Pancreas (tissue), 10 donors: ENCODE measurements at regions not wholly inside any gene's neighbourhood (a gene's known extent, or its start where the extent isn't known, plus 50 kb on each side); places are given as distances from the start of the nearest gene placed in this dataset.

ENCODE experiments used
- ATAC-seq, 4 donors: fragments of 200-7000 bp; cut with Tn5 transposase; one replicate each; pipeline versions ENCODE4 v1.8.0 to v1.9.1; 2020; ENCODE audit warnings: mild to moderate bottlenecking in 4 of 4, moderate library complexity in 4 of 4
- DNase-seq, 6 donors: peaks; one replicate each; pipeline ENCODE4 v3.0.0-alpha.2; 2020
- FAIRE-seq: peaks from 2 replicates; lab custom pipeline; 2012; peaks lifted over from hg19 to GRCh38; lab: Jason Lieb, UNC
- H3K27ac ChIP-seq, 4 donors: fragments of 200-600 bp; sonication (generic); 1 replicate in 3 of 4; 2 replicates in 1 of 4; pipeline versions ENCODE4 v1.5.0 to v1.8.0; 2020
- H3K27me3 ChIP-seq, 4 donors: fragments of 200-600 bp; one replicate each; pipeline ENCODE4 v1.8.0; 2021
- H3K36me3 ChIP-seq, 3 donors: fragments of 200-600 bp; sonication (generic) in 1 of 3; one replicate each; pipeline versions ENCODE4 v1.5.0 to v1.8.0; 2020 to 2021
- H3K4me1 ChIP-seq, 3 donors: fragments of 200-600 bp; one replicate each; pipeline ENCODE4 v1.8.0; 2021
- H3K4me3 ChIP-seq, 4 donors: fragments of 200-600 bp; sonication (generic) in 2 of 4; one replicate each; pipeline versions ENCODE4 v1.5.0 to v1.8.0; 2020 to 2021
- H3K9me3 ChIP-seq, 4 donors: fragments of 200-600 bp; one replicate each; pipeline ENCODE4 v1.8.0; 2021
- WGBS, 2 donors: extraction: QIAGEN DNeasy Blood & Tissue Kit; methylation state at CpG; one replicate each; pipeline ENCODE4 v1.1.7; 2013; 5-methylcytosine and 5-hydroxymethylcytosine counted together
- intact Hi-C, 3 donors: fragments of 100-400 bp; cut with DNase I; formaldehyde crosslinking; loops; one replicate each; pipeline versions ENCODE4 v1.11.1 to v1.14.2; 2022
- TF ChIP-seq, protein P1 (sequence below), 4 donors: fragments of 200-600 bp; sonication (generic) in 3 of 4; IDR thresholded peaks; one replicate each; pipeline versions ENCODE4 v1.5.0 to v1.8.0; 2021; ENCODE audit warnings: antibody characterized with exemption in 4 of 4
- donor health status: healthy with polysubstance abuse.
- donor health status: DM: no; HTN: no; CAD: no; lungs with moderate emphysema.
- donor health status: DM: no; HTN: no; CAD: no.
- donor health status: control.
- donor health status: control.
- donor health status: Bipolar disorder and iron deficiency.
- donor health status: DM: yes; HTN: yes; CAD: no.
- donor health status: DM: no; HTN: no; CAD: no.
- donor health status: DM: no; HTN: no; CAD: no.
- donor health status: DM: yes; HTN: yes; CAD: no.

DNA sequence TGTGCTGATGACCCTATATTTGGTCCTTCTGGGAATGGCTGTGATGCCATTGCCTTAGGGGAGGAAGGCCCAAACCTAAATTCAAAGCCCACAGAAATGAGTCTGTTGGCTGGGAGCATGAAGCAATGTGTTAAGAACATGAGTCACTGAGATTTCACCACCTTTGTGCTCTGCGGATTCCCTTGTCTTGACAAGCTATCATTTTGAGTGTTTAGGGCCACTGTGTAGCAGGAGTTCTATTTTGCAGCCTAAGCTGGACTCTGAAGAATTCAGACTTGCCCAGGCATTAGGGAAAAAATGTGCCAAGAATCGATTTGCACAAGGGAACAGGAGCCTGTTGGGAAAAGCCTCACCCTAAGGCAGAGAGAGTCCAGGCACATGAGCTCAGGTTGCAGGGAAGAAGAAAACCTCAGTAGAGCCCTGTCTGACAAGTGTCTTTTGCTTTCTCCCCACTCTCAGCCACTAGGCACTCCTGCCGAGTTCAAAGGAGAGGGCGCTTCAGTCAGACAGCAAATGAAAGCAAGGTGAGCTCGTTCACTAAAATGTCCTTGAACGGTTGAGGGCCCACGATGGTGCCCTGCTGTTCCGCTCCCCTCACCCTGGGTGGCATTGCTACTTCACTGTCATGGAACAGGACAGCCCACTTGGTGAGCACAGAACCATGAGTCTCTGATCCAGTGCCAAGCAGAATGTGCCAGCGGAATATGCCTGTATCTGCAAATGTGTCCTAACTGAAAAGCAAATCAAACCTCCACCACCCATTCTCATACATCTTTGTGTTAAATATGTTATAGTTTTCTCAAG, 93.6 kb downstream of the PRLHR start:
- DNase-seq (no peak), FAIRE-seq (no peak)
- WGBS, 2 donors: 63 to 64% methylated on average over 9 of the region's 9 CpGs

DNA sequence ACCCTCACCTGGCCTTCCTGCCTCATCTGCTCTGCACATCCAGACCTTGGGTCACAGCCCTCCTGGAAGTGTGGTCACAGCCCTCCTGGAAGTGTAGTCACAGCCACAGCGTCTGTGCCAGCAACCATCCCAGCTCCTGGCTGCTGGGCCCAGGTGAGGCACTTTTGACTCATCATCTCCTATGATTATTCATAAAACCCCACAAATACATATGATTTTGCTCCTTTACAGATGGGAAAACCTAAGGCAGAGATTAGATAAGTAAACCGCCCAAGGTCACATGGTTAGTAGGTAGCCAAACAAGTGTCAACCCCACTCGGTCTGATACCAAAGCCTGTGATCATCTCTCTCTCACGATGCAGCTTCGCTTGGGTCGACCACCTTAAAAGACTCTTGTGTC, 94.3 kb downstream of the PRLHR start:
- no peaks in the 10 kb centered on the region for H3K9me3 ChIP-seq
- no peaks in the 10 kb centered on the region for H3K27me3 ChIP-seq
- H3K27ac ChIP-seq: no peak overlapping the region
- DNase-seq: no peak
- TF ChIP-seq, protein P1, sequence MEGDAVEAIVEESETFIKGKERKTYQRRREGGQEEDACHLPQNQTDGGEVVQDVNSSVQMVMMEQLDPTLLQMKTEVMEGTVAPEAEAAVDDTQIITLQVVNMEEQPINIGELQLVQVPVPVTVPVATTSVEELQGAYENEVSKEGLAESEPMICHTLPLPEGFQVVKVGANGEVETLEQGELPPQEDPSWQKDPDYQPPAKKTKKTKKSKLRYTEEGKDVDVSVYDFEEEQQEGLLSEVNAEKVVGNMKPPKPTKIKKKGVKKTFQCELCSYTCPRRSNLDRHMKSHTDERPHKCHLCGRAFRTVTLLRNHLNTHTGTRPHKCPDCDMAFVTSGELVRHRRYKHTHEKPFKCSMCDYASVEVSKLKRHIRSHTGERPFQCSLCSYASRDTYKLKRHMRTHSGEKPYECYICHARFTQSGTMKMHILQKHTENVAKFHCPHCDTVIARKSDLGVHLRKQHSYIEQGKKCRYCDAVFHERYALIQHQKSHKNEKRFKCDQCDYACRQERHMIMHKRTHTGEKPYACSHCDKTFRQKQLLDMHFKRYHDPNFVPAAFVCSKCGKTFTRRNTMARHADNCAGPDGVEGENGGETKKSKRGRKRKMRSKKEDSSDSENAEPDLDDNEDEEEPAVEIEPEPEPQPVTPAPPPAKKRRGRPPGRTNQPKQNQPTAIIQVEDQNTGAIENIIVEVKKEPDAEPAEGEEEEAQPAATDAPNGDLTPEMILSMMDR (IDR thresholded peaks at IDR 0.05): no peak
- FAIRE-seq: no peak
- ATAC-seq: no peak
- 68 to 70% methylated on average over 6 of the region's 6 CpGs for WGBS, 2 donors
- no peak overlapping the region for H3K4me3 ChIP-seq
- intact Hi-C loops: no loop called here
- H3K4me1 ChIP-seq: no peaks in the 10 kb centered on the region
- H3K36me3 ChIP-seq: no peaks in the 10 kb centered on the region

More for the DNA sequence above, 93.6 kb downstream of the PRLHR start:
- Histone ChIP-seq H3K9me3 (no peaks in the 10 kb centered on the region), H3K4me3 (no peak overlapping the region), H3K4me1 (no peaks in the 10 kb centered on the region), H3K27ac (no peak overlapping the region), H3K27me3 (no peaks in the 10 kb centered on the region), H3K36me3 (no peaks in the 10 kb centered on the region)
- intact Hi-C loops: no loop called here
- peak in 2 of 4 donors; percentile 26 to 72 for ATAC-seq
- TF ChIP-seq, protein P1 (IDR thresholded peaks at IDR 0.05): no peak

DNA sequence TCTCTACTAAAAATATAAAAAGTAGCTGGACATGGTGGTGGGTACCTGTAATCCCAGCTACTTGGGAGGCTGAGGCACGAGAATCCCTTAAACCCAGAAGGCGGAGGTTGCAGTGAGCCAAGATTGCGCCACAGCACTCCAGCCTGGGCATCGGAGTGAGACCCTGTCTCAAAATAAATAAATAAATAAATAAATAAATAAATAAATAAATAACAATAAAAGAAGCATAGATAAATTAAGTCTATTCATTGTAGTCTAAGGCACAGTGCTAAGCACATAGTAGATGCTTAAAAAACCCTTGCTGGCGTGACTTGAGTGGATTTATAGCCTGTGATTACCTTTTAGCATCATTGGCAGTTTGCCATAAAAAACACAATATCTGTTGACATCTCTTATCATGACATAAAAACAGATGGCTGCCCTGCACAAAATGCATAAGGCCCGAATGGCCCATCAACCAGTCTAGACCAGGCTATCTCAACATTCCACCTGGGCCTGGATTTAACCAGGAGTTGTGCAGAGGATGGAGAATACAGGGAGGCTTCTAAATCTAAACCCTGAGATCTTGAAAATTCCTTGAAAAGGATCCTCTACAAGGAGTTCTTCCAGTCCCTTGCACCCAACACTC, 94.9 kb downstream of the PRLHR start:
- Histone ChIP-seq H3K27me3 (no peaks in the 10 kb centered on the region), H3K9me3 (no peaks in the 10 kb centered on the region), H3K27ac (no peak overlapping the region), H3K36me3 (no peaks in the 10 kb centered on the region), H3K4me3 (no peak overlapping the region), H3K4me1 (no peaks in the 10 kb centered on the region)
- TF ChIP-seq, protein P1 (IDR thresholded peaks at IDR 0.05): no peak
- FAIRE-seq: no peak
- intact Hi-C loops: no loop called here
- DNase-seq: no peak
- WGBS, 2 donors: 78 to 89% methylated on average over 6 of the region's 6 CpGs
- ATAC-seq: no peak

DNA sequence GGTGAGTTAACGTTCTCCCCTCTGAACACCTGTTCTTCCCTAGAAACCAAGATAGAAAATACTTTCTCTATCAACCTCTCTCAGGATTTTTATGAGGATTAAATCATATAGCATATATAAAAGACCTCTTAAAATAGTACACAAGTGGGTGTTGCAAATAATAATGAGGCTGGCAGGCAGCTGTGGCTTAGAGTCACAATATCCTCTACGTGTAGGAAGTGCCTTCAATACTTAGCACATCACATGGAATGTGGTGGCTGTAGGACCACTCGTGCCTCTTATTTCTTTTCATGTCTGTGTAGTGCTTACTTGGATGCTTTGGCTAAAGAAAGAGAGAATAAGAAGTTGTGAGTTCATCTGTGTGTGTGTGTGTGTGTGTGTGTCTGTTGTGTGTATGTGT, 96.3 kb downstream of the PRLHR start:
- DNase-seq (no peak), ATAC-seq (no peak), FAIRE-seq (no peak)
- Histone ChIP-seq H3K4me1 (no peaks in the 10 kb centered on the region), H3K4me3 (no peak overlapping the region), H3K9me3 (no peaks in the 10 kb centered on the region), H3K27me3 (no peaks in the 10 kb centered on the region), H3K27ac (no peak overlapping the region), H3K36me3 (no peaks in the 10 kb centered on the region)
- TF ChIP-seq, protein P1 (IDR thresholded peaks at IDR 0.05): no peak
- 64 to 68% methylated on average over 3 of the region's 3 CpGs for WGBS, 2 donors
- intact Hi-C loops: no loop called here

DNA sequence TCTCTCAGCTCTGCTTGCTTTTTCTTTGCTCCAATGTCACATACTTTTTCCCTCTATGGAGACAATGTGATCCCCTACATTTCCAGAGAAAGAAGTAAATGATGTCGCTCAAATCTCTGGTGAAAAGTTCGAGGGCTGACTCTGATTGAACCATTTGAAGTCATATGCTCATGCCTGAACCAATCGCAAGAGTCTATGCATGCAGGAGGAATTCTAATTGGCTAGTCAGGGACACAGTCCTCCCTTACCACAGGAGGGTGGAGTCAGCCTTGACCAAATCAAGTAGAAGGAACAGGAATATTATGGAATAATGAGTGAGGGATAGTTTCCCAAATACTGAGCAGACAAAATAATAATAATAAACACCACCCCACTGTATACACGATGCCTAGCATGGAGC, 96.8 kb downstream of the PRLHR start:
- 80 to 82% methylated on average over 4 of the region's 4 CpGs for WGBS, 2 donors
- ATAC-seq (no peak), FAIRE-seq (no peak)

More for the DNA sequence above, 96.8 kb downstream of the PRLHR start:
- no peak overlapping the region for H3K27ac ChIP-seq
- H3K36me3 ChIP-seq: no peaks in the 10 kb centered on the region
- TF ChIP-seq, protein P1 (IDR thresholded peaks at IDR 0.05): no peak
- DNase-seq: no peak
- H3K9me3 ChIP-seq: no peaks in the 10 kb centered on the region
- no peaks in the 10 kb centered on the region for H3K4me1 ChIP-seq
- H3K4me3 ChIP-seq: no peak overlapping the region
- intact Hi-C loops: no loop called here
- H3K27me3 ChIP-seq: no peaks in the 10 kb centered on the region
